ENCODE measurements at regions not wholly inside any gene's neighbourhood (a gene's known extent, or its start where the extent isn't known, plus 50 kb on each side); places are given as distances from the start of the nearest gene placed in this dataset.

DNA sequence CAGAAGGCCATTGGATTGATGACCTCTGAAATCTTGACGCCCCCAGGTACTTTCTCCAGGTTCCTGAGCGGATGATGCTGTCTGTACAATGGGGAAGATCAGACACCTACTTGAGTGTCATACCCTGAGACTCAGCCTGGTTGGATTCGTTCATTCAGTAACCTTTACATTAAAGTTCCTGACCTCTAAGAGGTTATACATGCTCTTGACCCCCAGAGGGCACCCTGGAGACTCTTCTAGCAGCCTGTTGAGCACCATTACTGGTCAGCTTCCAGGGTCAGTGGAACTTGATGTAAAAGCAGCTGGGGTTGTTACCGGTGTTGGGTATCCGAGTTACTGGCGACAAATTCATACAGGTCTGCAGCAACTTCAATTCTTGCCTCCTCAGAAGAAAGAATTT is 114.3 kb upstream of the ZNF678 start (continued):
- TF ChIP-seq EP300 (IDR thresholded peaks at IDR 0.05; ENCODE audit: borderline replicate concordance in 1 of 2, control insufficient read depth in 1 of 2, low read depth in 2 of 2, low read length in 2 of 2) (no peak), FOXK2 (IDR thresholded peaks at IDR 0.05) (no peak), MAX (IDR thresholded peaks at IDR 0.05; ENCODE audit: low read depth, low read length) (no peak), SMAD1 (IDR thresholded peaks at IDR 0.05; ENCODE audit: low read depth, partially characterized antibody) (no peak), ETV6 (conservative IDR thresholded peaks at IDR 0.05 in 1 of 2, IDR thresholded peaks at IDR 0.05 in 1 of 2; ENCODE audit: borderline replicate concordance in 1 of 2, low read depth in 1 of 2) (no peak), PML (IDR thresholded peaks at IDR 0.05; ENCODE audit: low read length) (no peak), TCF12 (IDR thresholded peaks at IDR 0.05; ENCODE audit: low read depth, low read length) (no peak)

GRCh38 chr1:227447531-227447990 is 115.8 kb upstream of the ZNF678 start:
- Histone ChIP-seq H3K27ac (ENCODE audit: control insufficient read depth, insufficient read depth) (no peak overlapping the region), H2AFZ (ENCODE audit: control insufficient read depth, low read depth, low read length) (no peak overlapping the region), H3K4me1 (ENCODE audit: control insufficient read depth, insufficient read depth, low read length) (no peaks in the 10 kb centered on the region), H4K20me1 (ENCODE audit: control insufficient read depth, insufficient read depth) (no peaks in the 10 kb centered on the region), H3K27me3 (replicated peaks in 1 of 2; ENCODE audit: control insufficient read depth in 2 of 2, insufficient read depth in 2 of 2, low read length in 1 of 2) (no peaks in the 10 kb centered on the region), H3K4me2 (ENCODE audit: control insufficient read depth, insufficient read depth) (no peak overlapping the region), H3K9ac (ENCODE audit: control insufficient read depth, insufficient read depth, low read length) (no peak overlapping the region), H3K9me3 (replicated peaks; ENCODE audit: control insufficient read depth, insufficient read depth, low read length) (no peaks in the 10 kb centered on the region; the same call in 2 of the 3 replicates), H3K36me3 (ENCODE audit: control insufficient read depth in 2 of 2, insufficient read depth in 2 of 2, low read length in 1 of 2) (no peaks in the 10 kb centered on the region), H3K4me3 (no peak overlapping the region), H3K79me2 (ENCODE audit: control insufficient read depth, insufficient read depth, low read length) (no peaks in the 10 kb centered on the region)
- ChIA-PET POLR2A (interaction anchor here (0.7 kb wide), 1 partner anchor 815 kb away, joined by 3 read pairs; no protein-coding TSS in a partner anchor), CTCF (interaction anchor here (1.1 to 1.4 kb wide), 2 partner anchors 19 to 95 kb away, joined by 3 to 4 read pairs; no protein-coding TSS in a partner anchor), RAD21 (ENCODE audit: unreplicated experiment) (no interaction called here), SMC1A (ENCODE audit: uncharacterized antibody, unreplicated experiment) (interaction anchor here (0.7 kb wide), 1 partner anchor 8 kb away, joined by 3 read pairs; no protein-coding TSS in a partner anchor)
- no TSS peak for BruUV-seq (replicated peaks)
- TF ChIP-seq USF1 (IDR thresholded peaks at IDR 0.05; ENCODE audit: borderline replicate concordance, extremely low read length, insufficient read depth, low read depth, low read length), result no peak
- TF ChIP-seq NFIC (IDR thresholded peaks at IDR 0.05; ENCODE audit: low read depth, low read length), result no peak
- TF ChIP-seq GATAD2B (conservative IDR thresholded peaks at IDR 0.05; ENCODE audit: low read depth), result no peak
- TF ChIP-seq RAD21 (IDR thresholded peaks at IDR 0.05; ENCODE audit: insufficient read depth, low read depth, low read length), result no peak
- TF ChIP-seq HDGF (IDR thresholded peaks at IDR 0.05), result no peak
- TF ChIP-seq, protein P1, sequence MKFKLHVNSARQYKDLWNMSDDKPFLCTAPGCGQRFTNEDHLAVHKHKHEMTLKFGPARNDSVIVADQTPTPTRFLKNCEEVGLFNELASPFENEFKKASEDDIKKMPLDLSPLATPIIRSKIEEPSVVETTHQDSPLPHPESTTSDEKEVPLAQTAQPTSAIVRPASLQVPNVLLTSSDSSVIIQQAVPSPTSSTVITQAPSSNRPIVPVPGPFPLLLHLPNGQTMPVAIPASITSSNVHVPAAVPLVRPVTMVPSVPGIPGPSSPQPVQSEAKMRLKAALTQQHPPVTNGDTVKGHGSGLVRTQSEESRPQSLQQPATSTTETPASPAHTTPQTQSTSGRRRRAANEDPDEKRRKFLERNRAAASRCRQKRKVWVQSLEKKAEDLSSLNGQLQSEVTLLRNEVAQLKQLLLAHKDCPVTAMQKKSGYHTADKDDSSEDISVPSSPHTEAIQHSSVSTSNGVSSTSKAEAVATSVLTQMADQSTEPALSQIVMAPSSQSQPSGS (IDR thresholded peaks at IDR 0.05; ENCODE audit: low read length), result no peak
- FAIRE-seq, result no peak
- 81% methylated on average over 25 of the region's 25 CpGs for WGBS (ENCODE audit: insufficient coverage, insufficient replicate concordance, low lambda C conversion rate, missing lambda C conversion rate)
- no peak for ATAC-seq
- intact Hi-C loops (cut with micrococcal nuclease; ENCODE audit: unreplicated experiment), result no loop called here
- in situ Hi-C loops (cut with MboI), result no loop called here
- DNase-seq (ENCODE audit: low read depth, low spot score), result no peak

Measured in GM12878 (cell line).